ENCODE measurements at regions not wholly inside any gene's neighbourhood (a gene's known extent, or its start where the extent isn't known, plus 50 kb on each side); places are given as distances from the start of the nearest gene placed in this dataset.

DNA sequence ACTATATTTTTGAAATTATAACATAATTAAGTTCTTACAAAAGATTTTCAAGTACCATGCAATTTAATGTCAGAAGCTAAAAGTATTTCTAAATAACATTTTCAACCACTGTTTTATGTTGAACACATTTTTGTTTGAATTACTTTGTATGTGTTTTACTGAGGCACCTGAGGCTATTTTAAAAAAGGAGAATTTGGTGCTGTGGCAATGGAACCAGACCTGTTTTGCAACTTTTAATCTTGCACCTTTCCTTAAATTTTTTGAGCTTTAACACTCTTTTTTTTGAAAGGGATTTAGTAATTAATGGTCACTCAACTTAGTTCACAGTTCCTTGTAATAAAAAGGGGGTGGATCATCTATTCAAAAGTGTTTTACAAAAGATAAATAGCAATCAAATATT, 561.6 kb downstream of the ZBBX start:
- TF ChIP-seq ZZZ3 (CRISPR knock-in tag; IDR thresholded peaks at IDR 0.05; ENCODE audit: borderline replicate concordance) (no peak), POLR2A (IDR thresholded peaks at IDR 0.05; ENCODE audit: insufficient read depth in 1 of 2, low read depth in 2 of 2, low read length in 2 of 2) (no peak)

Data from HepG2 (cell line).